Hepatocyte (in vitro differentiated cells): ENCODE measurements at regions not wholly inside any gene's neighbourhood (a gene's known extent, or its start where the extent isn't known, plus 50 kb on each side); places are given as distances from the start of the nearest gene placed in this dataset.
"Not testable (repeated sequence)": the region's sequence is repeated elsewhere in the genome, so short reads cannot be mapped to it uniquely, and the experiment has no call there.

Experiments
- DNase-seq: peaks from one replicate; pipeline ENCODE4 v3.0.0-alpha.2; 2016; ENCODE audit warnings: low spot score
- H2AFZ ChIP-seq: fragments of 200-600 bp; sonication (generic); 2 replicates; pipeline ENCODE4 v1.6.0; 2016; ENCODE audit warnings: antibody characterized with exemption, mild to moderate bottlenecking
- H3K27ac ChIP-seq: fragments of 200-600 bp; sonication (generic); 2 replicates; pipeline ENCODE4 v1.5.1; 2016; ENCODE audit warnings: mild to moderate bottlenecking
- H3K27me3 ChIP-seq: fragments of 200-600 bp; sonication (generic); 2 replicates; pipeline ENCODE4 v1.6.1; 2016
- H3K36me3 ChIP-seq: fragments of 200-600 bp; sonication (generic); replicated peaks from 2 replicates; pipeline ENCODE4 v1.5.1; 2016; ENCODE audit warnings: low read depth; ENCODE audit not compliant: insufficient read depth
- H3K4me1 ChIP-seq: fragments of 200-600 bp; sonication (generic); 2 replicates; pipeline ENCODE4 v1.5.1; 2016; ENCODE audit warnings: mild to moderate bottlenecking, moderate library complexity; ENCODE audit not compliant: insufficient read depth
- H3K4me2 ChIP-seq: fragments of 200-600 bp; sonication (generic); 2 replicates; pipeline ENCODE4 v1.6.0; 2016
- H3K4me3 ChIP-seq: fragments of 200-600 bp; sonication (generic); 2 replicates; pipeline ENCODE4 v1.5.1; 2016; ENCODE audit warnings: mild to moderate bottlenecking
- H3K79me2 ChIP-seq: fragments of 200-600 bp; sonication (generic); 2 replicates; pipeline ENCODE4 v1.6.0; 2017; ENCODE audit warnings: mild to moderate bottlenecking
- H3K9me2 ChIP-seq: fragments of 200-600 bp; sonication (generic); replicated peaks from 2 replicates; pipeline ENCODE4 v1.6.0; 2017; ENCODE audit warnings: mild to moderate bottlenecking; ENCODE audit not compliant: insufficient read depth
- H3K9me3 ChIP-seq: fragments of 200-600 bp; sonication (generic); 2 replicates; pipeline ENCODE4 v1.5.1; 2016; ENCODE audit warnings: low read depth, mild to moderate bottlenecking
- H4K20me1 ChIP-seq: fragments of 200-600 bp; sonication (generic); 2 replicates; pipeline ENCODE4 v1.6.0; 2016; ENCODE audit warnings: mild to moderate bottlenecking; ENCODE audit not compliant: insufficient read depth, poor library complexity, severe bottlenecking
- CTCF ChIP-seq: fragments of 200-600 bp; sonication (generic); IDR thresholded peaks from 2 replicates; pipeline ENCODE4 v1.5.1; 2016; ENCODE audit warnings: antibody characterized with exemption, mild to moderate bottlenecking; ENCODE audit not compliant: poor library complexity
- EZH2 ChIP-seq: fragments of 200-600 bp; sonication (generic); IDR thresholded peaks from 2 replicates; pipeline ENCODE4 v1.6.1; 2016; ENCODE audit warnings: antibody characterized with exemption, mild to moderate bottlenecking, borderline replicate concordance
- EZH2phosphoT487 ChIP-seq: fragments of 200-600 bp; sonication (generic); IDR thresholded peaks from one replicate; pipeline ENCODE4 v1.6.1; 2018; ENCODE audit warnings: antibody characterized with exemption, mild to moderate bottlenecking, low read depth, moderate library complexity; ENCODE audit not compliant: unreplicated experiment, severe bottlenecking
- WGBS: methylation state at CpG from one replicate; pipeline ENCODE4 v1.1.6; 2016; ENCODE audit warnings: low lambda C conversion rate; ENCODE audit errors: missing lambda C conversion rate; 5-methylcytosine and 5-hydroxymethylcytosine counted together

- DNase-seq: no peak
- Histone ChIP-seq H3K36me3 (no peaks in the 10 kb centered on the region), H3K79me2 (no peaks in the 10 kb centered on the region), H3K4me3 (no peak overlapping the region), H3K4me1 (peaks cover 32% of the 10 kb centered on the region), H3K27me3 (no peaks in the 10 kb centered on the region), H3K4me2 (no peak overlapping the region), H4K20me1 (no peaks in the 10 kb centered on the region), H3K27ac (peak overlapping the region; percentile 97), H3K9me2 (no peaks in the 10 kb centered on the region), H3K9me3 (no peaks in the 10 kb centered on the region), H2AFZ (no peak overlapping the region)
- TF ChIP-seq CTCF (no peak), EZH2 (no peak), EZH2phosphoT487 (no peak)
- 87% methylated on average over 6 of the region's 6 CpGs for WGBS
These were observed 125.1 kb downstream of the COPS8 start for GRCh38 chr2:237210763-237211162.

GRCh38 chr2:237212356-237213279 is 126.9 kb downstream of the COPS8 start:
- H3K79me2 ChIP-seq, H3K4me2 ChIP-seq, H3K36me3 ChIP-seq, DNase-seq, H2AFZ ChIP-seq, H4K20me1 ChIP-seq, H3K4me3 ChIP-seq, H3K27me3 ChIP-seq, H3K9me3 ChIP-seq, H3K9me2 ChIP-seq: not testable (repeated sequence)
- Histone ChIP-seq H3K4me1 (peaks cover 19% of the 10 kb centered on the region), H3K27ac (peak overlapping the region; percentile 71)
- WGBS: 94% methylated on average over 9 of the region's 9 CpGs

GRCh38 chr2:237213315-237214022 is 127.8 kb downstream of the COPS8 start:
- TF ChIP-seq CTCF (no peak), EZH2 (no peak), EZH2phosphoT487 (no peak)
- H2AFZ ChIP-seq: no peak overlapping the region
- no peaks in the 10 kb centered on the region for H3K79me2 ChIP-seq
- DNase-seq: peak; percentile 66
- peak overlapping the region; percentile 71 for H3K27ac ChIP-seq
- H4K20me1 ChIP-seq: no peaks in the 10 kb centered on the region
- H3K4me2 ChIP-seq: no peak overlapping the region
- no peak overlapping the region for H3K4me3 ChIP-seq
- no peaks in the 10 kb centered on the region for H3K9me3 ChIP-seq
- peaks cover 10% of the 10 kb centered on the region for H3K4me1 ChIP-seq
- H3K36me3 ChIP-seq: no peaks in the 10 kb centered on the region
- 59% methylated on average over 10 of the region's 10 CpGs for WGBS
- H3K27me3 ChIP-seq: no peaks in the 10 kb centered on the region
- no peaks in the 10 kb centered on the region for H3K9me2 ChIP-seq

- no peaks in the 10 kb centered on the region for H3K9me3 ChIP-seq
- H3K27me3 ChIP-seq: no peaks in the 10 kb centered on the region
- no peak overlapping the region for H3K4me2 ChIP-seq
- WGBS: 84% methylated on average over 8 of the region's 8 CpGs
- DNase-seq: no peak
- no peak overlapping the region for H3K4me3 ChIP-seq
- no peaks in the 10 kb centered on the region for H3K36me3 ChIP-seq
- H3K4me1 ChIP-seq: peaks cover 5% of the 10 kb centered on the region
- no peaks in the 10 kb centered on the region for H4K20me1 ChIP-seq
- H3K79me2 ChIP-seq: no peaks in the 10 kb centered on the region
- TF ChIP-seq EZH2phosphoT487 (no peak), CTCF (no peak), EZH2 (no peak)
- H3K27ac ChIP-seq: peak overlapping the region; percentile 71
- no peaks in the 10 kb centered on the region for H3K9me2 ChIP-seq
- no peak overlapping the region for H2AFZ ChIP-seq
These were observed 128.5 kb downstream of the COPS8 start for GRCh38 chr2:237214030-237214675.
